HG03196 (cell line): ENCODE measurements at regions not wholly inside any gene's neighbourhood (a gene's known extent, or its start where the extent isn't known, plus 50 kb on each side); places are given as distances from the start of the nearest gene placed in this dataset.

Experiments
- ATAC-seq: cut with Tn5 transposase; IDR thresholded peaks from one replicate; pipeline ENCODE4 v1.9.1; 2021; ENCODE audit not compliant: unreplicated experiment

DNA sequence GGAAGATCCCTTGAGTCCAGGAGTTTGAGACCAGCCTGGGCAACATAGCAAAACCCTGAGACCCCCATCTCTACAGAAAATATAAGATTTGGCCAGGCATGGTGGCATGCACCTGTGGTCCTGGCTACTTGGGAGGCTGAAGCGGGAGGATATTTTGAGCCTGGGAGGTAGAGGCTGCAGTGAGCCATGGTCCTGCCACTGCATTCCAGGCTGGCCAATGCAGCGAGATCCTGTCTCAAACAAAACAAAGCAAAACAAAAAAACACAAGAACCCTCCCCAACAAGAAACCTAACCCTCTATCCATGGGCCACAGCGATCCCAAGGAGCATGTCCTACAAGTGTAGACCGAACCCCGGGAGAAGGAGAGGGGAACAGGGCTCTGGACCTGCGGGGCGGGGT lies 133.3 kb downstream of the MGAT5B start:
- no peak for ATAC-seq

DNA sequence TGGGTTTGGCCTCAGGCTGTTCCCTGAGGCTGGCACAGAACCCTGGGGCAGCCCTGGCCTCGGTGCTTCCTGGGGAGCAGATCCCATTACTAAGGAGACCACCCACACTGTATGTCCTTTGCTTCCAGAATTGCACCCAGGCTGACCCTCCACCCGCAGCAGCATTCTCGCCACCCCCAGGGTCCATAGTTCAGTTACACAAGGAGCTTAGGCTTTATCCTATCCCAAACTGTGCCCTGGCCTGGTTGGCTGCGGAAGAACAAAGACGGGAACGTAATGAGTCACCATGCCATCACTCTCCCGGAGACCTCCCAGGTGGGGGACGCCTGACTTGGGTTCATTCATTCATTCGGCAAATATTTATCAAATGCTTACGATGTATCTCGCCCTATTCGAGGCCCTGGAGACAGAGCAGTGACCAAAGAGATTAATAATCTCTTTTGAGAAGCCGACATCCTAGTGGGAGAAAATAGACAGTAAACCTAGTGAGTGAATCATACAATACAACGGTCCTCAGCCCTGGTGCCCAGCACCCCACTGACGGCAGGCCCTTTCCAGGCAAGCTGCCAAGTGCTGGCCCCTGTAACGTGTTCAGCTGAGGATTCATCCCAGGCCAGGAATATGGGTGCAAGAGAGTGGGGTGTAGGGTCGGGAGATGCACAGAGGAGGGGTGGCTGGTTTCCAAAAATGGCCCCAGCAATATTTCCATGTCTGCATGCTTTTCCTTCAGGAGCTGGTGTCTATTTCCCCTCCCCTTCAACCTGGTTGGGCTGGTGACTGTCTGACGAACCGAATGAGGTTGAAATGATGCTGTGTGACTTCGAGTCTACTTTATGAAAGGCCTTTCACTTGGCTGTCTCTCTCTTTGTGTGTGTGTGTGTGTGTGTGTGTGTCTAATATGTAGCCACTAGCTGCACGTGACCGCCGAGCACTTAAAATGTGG lies 134.2 kb downstream of the MGAT5B start:
- no peak for ATAC-seq

DNA sequence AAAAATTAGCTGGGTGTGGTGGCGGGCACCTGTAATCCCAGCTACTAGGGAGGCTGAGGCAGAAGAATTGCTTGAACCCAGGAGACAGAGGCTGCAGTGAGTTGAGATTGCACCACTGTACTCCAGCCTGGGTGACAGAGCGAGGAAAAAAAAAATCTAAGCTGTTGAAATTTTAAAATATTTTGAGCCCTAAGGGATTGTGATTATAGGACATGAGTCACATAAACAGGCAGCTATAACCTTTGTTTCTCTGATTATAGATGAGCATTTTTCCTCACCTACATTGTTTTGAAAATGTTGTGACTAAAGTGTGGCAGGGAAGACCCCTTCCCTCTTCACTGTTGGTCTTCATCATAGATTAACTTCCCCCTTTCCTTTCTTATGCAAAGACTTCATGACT lies 135.5 kb downstream of the MGAT5B start:
- no peak for ATAC-seq

DNA sequence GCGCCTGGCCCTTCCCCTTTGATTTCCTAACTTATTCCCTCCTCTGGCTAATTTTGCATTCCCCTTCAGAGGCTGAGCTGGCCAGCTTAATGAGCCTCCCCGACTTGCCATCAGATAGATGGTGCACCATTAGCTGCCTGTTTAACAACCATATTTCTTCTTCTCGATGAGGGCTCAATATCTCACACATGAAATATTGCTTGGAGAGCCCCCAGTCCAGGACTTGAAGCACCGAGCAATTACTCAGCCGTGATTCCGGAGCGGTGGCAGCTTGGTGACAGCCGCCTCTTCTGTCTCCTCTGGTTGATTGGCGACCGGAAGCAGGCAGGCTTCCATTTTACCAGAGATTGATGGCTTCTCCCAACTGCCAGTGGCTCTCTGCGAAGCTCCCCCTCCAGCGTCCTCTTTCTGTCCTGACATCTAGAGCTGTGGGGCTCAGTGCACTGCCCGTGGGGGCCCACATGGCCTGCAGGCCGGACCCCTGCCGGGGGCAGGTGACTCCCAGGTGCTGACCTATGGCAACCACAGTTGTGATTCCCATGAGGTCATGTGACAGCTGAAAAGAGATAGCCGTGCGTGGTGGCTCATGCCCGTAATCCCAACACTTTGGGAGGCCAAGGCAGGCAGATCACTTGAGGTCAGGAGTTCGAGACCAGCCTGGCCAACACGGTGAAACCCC lies 133.7 kb upstream of the SEC14L1 start:
- ATAC-seq, result no peak

DNA sequence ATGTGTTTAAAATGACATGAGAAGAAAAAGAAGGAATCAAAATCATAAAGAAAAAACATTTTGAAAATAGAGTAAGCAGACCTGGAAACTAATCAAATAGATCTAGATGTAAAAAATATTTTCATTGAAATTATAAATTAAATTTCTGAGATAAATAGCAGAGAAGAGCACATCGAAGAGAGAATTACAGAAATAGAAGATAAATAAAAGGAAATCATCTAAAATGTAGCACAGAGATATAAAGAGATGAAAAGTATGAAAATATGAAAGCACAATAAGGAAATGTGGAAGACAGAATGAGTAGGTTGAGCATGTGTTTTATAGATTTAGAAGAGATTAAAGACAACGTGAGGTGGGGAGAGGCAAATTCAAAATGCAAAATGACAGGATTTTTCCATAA lies 130.9 kb upstream of the SEC14L1 start:
- no peak for ATAC-seq

DNA sequence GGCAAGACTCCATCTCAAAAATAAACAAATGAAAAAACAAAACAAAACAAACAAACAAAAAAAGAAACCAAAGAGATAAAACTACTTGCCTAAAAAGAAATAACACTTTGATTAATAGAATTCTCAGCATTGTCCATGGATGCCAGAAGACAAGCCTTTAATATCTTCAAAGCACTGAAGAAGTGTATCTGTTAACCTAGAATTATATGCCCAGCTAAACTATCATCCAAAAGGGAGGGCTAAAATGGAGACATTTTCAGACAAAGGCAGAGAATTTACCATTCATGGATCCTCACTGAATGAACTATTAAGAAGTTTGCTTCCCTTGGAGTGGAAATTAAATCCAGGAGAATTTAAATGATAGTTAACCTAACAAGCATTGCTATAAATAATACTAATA lies 130.1 kb upstream of the SEC14L1 start:
- ATAC-seq, result no peak

DNA sequence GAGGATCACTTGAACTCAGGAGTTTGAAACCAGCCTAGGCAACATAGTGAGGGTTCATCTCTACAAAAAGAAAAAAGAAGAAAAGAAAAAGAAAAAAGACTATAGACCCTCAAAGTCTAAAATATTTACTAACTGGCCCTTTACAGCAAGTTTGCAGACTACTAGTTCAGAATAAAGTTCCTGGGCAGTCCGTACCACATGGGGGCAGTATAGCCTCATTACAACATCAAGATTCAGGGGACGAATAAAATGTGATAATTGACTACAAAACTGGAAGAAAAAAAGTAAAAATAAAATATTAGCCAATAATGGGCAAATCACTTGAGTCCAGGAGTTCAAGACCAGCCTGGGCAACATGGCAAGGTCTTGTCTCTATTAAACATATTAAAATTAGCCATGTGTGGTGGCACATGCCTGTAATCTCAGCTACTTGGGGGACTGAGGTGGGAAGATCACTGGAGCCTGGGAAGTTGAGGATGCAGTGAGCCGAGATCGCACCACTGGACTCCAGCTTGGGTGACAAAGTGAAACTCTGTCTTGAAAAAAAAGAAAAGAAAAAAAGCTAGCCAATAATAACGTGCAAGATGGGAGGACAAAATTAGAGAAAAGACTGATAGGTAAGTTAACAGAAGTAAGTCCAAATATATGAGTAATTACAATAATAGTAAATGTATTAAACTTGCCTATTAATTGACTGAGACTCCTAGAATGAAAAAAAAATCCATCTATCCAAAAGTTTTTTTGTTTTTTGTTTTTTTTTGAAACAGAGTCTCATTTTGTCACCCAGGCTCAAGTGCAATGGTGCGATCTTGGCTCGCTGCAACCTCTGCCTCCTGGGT lies 129.4 kb upstream of the SEC14L1 start:
- no peak for ATAC-seq

DNA sequence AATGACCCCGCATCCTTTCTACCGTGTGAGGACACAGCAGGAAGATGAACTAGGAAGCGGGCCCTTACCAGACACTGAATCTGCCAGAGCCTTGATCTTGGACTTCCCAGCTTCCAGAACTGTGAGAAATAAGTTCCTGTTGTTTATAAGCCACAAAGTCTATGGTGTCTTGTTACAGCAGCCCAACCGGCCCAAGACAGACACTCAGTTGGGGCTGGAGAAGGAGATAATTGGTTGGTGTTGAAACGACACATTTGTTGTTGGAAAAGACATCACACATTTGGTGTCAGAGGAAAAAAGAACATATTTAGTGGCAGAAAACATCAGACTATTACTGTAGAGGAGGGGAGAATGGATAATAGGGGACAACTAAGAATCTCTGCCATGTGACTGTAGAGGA lies 122.3 kb upstream of the SEC14L1 start:
- ATAC-seq, result no peak

DNA sequence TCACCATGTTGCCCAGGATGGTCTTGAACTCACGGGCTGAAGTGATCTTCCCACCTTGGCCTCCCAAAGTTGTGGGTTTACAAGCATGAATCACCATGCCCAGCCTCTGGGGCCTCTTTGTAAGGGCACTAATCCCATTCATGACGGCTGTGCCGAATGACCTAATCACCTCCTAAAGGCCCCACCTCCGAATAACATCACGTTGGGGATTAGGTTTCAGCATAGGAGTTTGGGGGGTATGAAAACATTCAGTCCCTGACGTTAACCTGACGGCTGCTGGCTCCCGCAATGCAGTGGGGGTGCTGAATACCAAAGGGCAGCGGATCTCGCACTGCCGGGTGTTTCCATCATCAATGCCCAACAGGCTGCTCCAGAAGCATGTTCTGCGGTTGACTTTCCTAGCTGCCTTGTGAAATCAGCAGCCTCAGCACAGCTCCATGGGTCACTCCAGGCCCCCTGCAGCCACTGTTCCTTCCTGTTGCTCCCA lies 120.8 kb upstream of the SEC14L1 start:
- ATAC-seq, result no peak

DNA sequence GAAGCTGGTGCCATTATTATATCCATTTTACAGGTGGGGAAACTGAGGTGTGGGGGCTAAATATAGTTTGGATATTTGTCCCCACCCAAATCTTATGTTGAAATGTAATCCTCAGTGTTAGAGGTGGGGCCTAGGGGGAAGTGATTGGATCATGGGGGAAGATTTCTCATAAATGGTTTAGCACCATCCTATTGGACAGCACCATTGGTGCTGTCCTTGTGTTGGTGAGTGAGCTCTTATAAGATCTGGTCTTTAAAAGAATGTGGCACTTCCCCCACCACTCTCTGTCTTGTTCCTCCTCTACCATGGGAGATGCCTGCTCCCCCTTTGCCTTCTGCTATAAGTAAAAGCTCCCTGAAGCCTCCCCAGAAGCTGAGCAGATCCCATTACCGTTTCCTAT lies 119.8 kb upstream of the SEC14L1 start:
- no peak for ATAC-seq

DNA sequence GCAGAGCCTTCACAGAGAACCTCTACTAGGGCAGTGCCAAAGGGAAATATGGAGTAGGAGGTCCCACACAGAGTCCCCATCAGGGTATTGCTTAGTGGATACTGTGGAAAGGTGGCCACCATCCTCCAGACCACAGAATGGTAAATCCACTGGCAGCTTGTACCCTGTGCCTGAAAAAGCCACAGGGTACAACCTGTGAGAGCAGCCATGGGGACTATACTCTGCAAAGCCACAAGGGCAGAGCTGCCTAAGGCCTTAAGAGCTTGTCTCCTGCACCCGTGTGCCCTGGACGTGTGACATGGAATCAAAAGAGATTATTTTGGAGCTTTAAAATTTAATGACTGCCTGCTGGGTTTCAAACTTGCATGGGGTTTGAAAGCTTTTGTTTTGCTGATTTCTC lies 118.0 kb upstream of the SEC14L1 start:
- ATAC-seq, result no peak

DNA sequence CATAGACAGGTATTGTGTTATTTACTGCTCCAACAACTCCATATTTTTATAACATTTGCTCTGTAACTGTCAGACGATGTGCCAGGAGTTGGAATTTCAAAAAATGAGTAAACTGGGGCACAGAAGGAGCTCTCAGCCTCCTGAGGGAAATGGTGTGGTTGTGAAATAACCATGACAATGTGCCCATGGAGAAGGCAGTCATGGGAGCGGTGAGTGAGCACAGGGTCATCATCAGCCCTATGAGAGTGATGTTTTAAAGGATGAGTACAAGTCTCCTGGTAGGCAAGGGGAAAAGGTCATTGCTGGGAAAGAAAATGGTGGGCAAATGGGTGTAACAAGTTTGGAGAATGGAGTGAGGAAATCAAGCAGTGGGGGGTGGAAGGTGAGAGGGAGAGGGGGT lies 115.0 kb upstream of the SEC14L1 start:
- no peak for ATAC-seq

DNA sequence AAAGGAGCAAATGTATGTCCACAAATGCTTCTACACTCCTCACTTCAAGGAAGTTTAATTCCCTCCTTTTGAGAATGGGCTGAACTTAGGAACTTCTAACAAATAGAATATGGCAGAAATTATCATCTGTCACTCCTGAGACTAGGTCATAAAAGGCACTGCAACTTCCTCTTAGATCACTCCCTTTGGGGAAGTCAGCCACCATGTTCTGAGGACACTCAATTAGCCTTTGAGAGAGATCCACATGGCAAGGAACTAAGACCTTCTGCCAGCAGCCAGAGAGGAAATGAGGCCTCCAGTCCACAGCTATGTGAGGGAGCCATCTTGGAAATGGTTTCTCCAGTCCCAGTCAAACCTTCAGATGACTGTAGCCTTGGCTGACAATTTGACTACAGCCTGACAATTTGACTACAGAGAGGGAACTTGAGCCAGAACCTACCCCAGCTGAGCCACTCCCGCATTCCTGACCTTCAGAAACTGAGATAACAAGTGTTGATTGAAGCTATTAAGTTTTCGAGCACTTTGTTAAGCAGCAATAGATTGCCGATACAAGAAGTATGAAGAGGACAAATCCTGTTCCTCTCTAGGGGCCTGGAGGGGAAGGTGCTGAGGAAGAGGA lies 113.4 kb upstream of the SEC14L1 start:
- ATAC-seq, result no peak

DNA sequence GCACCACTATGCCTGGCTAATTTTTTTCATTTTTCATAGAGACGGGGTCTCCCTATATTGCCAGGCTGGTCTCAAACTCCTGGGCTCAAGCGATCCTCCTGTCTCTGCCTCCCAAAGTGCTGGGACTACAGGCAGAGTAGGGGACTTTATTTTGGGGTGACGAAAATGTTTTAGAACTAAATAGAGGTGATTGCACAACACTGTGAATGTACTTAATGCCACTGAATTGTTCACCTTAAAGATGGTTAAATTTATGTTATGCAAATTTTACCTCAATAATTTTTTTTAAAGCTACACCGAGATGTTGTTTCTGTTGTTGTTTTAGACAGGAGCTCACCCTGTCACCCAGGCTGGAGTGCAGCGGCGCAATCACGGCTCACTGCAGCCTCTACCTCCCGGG lies 111.9 kb upstream of the SEC14L1 start:
- no peak for ATAC-seq

DNA sequence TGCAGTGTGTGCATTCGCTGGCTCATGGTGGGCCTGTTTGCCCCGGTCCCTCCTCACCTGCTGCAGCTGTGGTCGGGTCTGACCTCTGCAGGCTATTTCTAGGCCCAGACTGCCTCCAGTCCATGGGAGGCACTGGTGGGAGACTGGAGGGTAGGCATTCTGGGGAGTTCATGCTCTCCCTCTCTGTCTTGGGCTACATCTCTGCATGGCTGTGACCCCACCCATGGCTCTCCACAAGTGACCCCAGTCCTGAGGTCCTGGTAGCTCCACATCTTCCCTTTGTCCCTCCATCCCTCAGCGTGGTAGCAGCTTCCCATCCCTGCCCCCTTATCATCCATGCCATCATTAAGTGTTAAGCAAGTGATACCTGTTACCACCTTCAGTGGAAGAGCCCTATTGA lies 107.8 kb upstream of the SEC14L1 start:
- no peak for ATAC-seq

DNA sequence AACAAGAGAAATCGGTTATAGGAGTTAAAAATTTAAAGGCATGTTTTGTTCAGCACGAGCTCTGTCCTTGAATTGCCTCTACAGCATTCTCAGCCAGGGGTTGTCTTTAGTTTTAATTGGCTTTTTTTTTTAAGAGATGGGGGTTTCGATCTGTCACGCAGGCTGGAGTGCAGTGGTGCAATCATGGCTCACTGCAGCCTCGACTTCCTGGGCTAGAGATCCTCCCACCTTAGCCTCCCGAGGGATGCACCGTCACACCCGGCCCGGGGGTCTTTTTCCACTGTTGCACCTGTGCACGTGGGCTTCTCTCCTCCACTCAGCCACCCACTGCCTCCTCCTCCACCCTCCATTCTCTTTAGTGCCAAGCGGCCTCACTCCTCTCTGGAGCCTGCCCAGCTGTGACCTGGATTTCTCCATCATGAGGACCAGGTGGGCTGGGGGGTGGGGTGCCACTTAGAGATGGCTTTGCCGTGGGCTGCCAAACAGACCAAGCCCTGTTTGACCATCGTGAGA lies 106.8 kb upstream of the SEC14L1 start:
- ATAC-seq, result no peak

DNA sequence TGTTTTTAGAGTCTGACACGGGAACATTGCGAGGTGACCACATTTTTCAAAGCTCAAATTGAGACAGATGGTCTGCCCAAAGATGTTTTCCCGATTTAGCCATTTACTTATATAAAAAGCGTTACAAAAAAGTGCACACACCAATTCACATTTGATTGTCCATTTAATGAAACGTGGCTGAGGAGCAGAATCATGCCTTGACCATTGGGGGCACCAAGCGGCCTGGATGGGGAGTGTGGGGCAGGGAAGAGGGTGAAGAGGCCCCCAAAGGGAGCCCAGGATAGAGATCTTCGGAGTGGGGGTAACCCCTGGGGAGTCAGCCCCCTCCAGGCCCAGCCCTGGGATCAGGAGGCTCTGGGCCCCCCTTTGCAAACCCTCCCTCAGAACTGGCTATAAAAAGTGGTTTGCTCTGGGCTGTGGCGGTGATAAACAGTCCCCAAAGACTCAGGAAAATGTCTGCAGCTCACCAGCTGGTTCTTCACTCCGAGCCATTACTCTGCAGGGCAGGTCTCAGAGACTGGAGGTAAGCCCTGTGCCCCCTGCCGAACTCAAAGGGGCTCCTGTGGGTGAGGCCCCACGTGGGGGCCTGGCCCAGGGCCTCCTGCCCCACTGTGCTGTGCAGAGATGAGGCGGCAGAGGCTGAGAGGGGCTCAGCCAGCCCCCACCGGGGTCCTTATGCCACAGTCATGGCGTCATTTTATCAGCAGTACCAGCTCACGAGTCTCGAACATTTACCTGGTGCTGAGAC lies 105.9 kb upstream of the SEC14L1 start:
- no peak for ATAC-seq

DNA sequence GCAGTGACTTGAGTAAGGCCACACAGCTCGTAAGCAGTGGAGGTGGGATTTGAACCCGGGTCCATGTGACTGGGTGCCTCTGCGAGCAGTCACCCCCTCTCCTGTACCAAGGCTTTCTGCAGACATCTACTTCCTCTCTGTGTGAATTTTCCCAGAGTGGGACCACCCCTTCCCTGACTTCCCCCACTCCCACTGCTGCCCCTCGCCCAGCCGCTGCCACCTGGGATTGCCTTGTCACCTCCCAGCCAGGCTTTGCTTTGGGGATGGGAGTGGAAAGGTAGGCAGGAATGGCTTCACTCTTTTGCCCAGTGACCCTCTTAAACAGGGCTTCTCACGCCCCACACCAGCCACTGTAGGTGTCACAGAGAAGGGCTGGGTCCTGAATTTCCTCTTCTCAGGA lies 105.2 kb upstream of the SEC14L1 start:
- ATAC-seq, result no peak

DNA sequence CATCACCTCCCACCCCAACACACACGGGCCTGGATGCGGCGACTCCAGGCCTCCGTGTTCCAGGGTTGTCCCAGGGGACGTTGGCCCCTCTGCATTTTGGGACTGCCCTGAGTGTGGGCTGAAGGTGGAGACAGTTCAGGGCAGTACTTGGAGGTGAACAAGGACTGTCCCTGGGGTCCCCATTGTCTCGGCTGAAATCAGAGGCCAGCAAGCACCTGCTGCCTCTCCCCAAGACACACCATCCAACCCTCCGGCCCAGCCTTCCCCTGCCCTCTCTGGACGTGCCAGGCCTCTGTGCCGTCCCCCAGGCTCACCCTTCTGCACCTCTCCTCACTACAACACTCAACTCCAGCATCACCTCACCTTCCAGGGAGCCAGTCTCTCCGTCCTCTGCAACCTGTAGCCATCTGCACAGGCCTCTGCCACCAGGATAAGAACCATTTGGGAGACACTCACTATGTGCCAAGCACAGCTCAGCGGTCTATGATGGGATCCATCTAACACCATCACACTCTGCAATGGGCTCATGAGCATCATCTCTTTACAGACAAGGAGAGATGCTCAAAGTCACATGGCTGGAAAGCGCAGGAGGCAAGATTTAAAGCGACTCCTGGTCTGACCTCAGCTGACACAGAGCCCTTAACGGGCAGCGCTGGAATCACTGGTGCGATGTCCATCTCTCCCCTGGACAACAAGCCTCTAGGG lies 104.5 kb upstream of the SEC14L1 start:
- ATAC-seq, result no peak
